ENCODE measurements at regions not wholly inside any gene's neighbourhood (a gene's known extent, or its start where the extent isn't known, plus 50 kb on each side); places are given as distances from the start of the nearest gene placed in this dataset.

DNA sequence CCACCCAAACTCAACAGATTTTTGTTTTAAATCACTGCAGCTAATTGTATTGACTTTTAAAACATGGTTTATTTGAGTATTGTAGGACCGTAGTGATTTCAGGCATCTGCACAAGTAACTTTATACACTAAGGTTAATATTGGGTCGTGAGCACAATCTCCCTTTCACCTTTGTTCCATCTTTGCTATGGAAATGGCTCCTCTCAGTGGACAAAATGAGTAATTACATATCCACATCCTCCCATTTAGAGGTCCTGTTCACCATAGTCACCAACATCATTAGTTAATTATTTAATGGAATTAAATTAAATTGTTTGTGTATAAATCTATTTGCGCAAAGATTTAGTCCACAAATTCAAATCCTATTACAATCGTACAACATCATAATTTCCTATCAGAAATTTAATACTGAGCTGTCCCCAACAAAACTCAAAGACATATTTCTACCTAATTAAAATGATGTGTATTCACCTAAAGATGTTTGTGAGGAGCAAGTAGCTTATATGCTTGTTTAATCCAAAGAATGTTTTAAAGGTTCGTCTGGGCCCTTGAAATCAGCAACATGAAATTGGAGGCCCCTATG, 173.0 kb upstream of the DAPK1 start:
- TF ChIP-seq, protein P1, sequence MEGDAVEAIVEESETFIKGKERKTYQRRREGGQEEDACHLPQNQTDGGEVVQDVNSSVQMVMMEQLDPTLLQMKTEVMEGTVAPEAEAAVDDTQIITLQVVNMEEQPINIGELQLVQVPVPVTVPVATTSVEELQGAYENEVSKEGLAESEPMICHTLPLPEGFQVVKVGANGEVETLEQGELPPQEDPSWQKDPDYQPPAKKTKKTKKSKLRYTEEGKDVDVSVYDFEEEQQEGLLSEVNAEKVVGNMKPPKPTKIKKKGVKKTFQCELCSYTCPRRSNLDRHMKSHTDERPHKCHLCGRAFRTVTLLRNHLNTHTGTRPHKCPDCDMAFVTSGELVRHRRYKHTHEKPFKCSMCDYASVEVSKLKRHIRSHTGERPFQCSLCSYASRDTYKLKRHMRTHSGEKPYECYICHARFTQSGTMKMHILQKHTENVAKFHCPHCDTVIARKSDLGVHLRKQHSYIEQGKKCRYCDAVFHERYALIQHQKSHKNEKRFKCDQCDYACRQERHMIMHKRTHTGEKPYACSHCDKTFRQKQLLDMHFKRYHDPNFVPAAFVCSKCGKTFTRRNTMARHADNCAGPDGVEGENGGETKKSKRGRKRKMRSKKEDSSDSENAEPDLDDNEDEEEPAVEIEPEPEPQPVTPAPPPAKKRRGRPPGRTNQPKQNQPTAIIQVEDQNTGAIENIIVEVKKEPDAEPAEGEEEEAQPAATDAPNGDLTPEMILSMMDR (IDR thresholded peaks at IDR 0.05): peak; percentile 52 to 90 (median 65)
- TF ChIP-seq POLR2A (IDR thresholded peaks at IDR 0.05): no peak
- no peak for TF ChIP-seq POLR2AphosphoS5 (IDR thresholded peaks at IDR 0.05; ENCODE audit: insufficient read depth in 1 of 2, low read depth in 1 of 2)

All from vagina (tissue), 2 donors.